Mammary epithelial cell (primary cell): ENCODE measurements at regions not wholly inside any gene's neighbourhood (a gene's known extent, or its start where the extent isn't known, plus 50 kb on each side); places are given as distances from the start of the nearest gene placed in this dataset.

ENCODE experiments used
- CTCF ChIP-seq, 2 donors: IDR thresholded peaks in 1 of 2; conservative IDR thresholded peaks in 1 of 2; 2 replicates each; pipeline ENCODE4 v1.5.1; 2011 to 2012; ENCODE audit warnings: inconsistent platforms in 2 of 2, low read length in 2 of 2, mild to moderate bottlenecking in 2 of 2, control low read depth in 1 of 2, low read depth in 1 of 2; ENCODE audit not compliant: insufficient read depth in 1 of 2; ENCODE audit errors: extremely low read depth in 1 of 2
- EZH2 ChIP-seq: IDR thresholded peaks from 2 replicates; pipeline ENCODE4 v1.6.1; 2012; ENCODE audit warnings: low read length, inconsistent platforms, borderline replicate concordance

- TF ChIP-seq CTCF (conservative IDR thresholded peaks at IDR 0.05 in 1 of 2, IDR thresholded peaks at IDR 0.05 in 1 of 2; ENCODE audit: extremely low read depth in 1 of 2, insufficient read depth in 1 of 2, low read depth in 1 of 2, low read length in 2 of 2) (no peak), EZH2 (no peak)
These were observed 70.0 kb upstream of the GALNT9 start for GRCh38 chr12:132399092-132400010.
